NT2/D1 (cell line): ENCODE measurements at regions not wholly inside any gene's neighbourhood (a gene's known extent, or its start where the extent isn't known, plus 50 kb on each side); places are given as distances from the start of the nearest gene placed in this dataset.

Source experiments
- DNase-seq: peaks from one replicate; pipeline ENCODE4 v3.0.0-alpha.2; 2011; ENCODE audit warnings: low read depth, low spot score
- H3K27me3 ChIP-seq: 2 replicates; pipeline ENCODE4 v1.6.0; 2011; ENCODE audit warnings: mild to moderate bottlenecking; ENCODE audit not compliant: insufficient read length, insufficient read depth
- H3K36me3 ChIP-seq: 2 replicates; pipeline ENCODE4 v1.6.1; 2011; ENCODE audit warnings: mild to moderate bottlenecking, low read length, mixed read lengths; ENCODE audit not compliant: insufficient read depth, insufficient read length
- H3K4me1 ChIP-seq: 2 replicates; pipeline ENCODE4 v1.5.1; 2011; ENCODE audit not compliant: insufficient read depth, insufficient read length
- H3K4me3 ChIP-seq: 2 replicates; pipeline ENCODE4 v1.5.1; 2011; ENCODE audit warnings: low read depth; ENCODE audit not compliant: insufficient read length
- H3K9ac ChIP-seq: 2 replicates; pipeline ENCODE4 v1.6.0; 2011; ENCODE audit warnings: low read depth; ENCODE audit not compliant: insufficient read length
- H3K9me3 ChIP-seq: 2 replicates; pipeline ENCODE4 v1.5.1; 2011; ENCODE audit warnings: mild to moderate bottlenecking, low read length; ENCODE audit not compliant: insufficient read depth
- SUZ12 ChIP-seq: IDR thresholded peaks from 2 replicates; pipeline ENCODE4 v1.6.1; 2011; ENCODE audit not compliant: insufficient read length, insufficient read depth; ENCODE audit errors: extremely low read depth
- YY1 ChIP-seq: IDR thresholded peaks from 2 replicates; pipeline ENCODE4 v1.6.1; 2011; ENCODE audit not compliant: insufficient read length, insufficient read depth
- ZNF274 ChIP-seq: IDR thresholded peaks from 2 replicates; pipeline ENCODE4 v1.6.1; 2011; ENCODE audit warnings: mild to moderate bottlenecking, low read depth, low read length

DNA sequence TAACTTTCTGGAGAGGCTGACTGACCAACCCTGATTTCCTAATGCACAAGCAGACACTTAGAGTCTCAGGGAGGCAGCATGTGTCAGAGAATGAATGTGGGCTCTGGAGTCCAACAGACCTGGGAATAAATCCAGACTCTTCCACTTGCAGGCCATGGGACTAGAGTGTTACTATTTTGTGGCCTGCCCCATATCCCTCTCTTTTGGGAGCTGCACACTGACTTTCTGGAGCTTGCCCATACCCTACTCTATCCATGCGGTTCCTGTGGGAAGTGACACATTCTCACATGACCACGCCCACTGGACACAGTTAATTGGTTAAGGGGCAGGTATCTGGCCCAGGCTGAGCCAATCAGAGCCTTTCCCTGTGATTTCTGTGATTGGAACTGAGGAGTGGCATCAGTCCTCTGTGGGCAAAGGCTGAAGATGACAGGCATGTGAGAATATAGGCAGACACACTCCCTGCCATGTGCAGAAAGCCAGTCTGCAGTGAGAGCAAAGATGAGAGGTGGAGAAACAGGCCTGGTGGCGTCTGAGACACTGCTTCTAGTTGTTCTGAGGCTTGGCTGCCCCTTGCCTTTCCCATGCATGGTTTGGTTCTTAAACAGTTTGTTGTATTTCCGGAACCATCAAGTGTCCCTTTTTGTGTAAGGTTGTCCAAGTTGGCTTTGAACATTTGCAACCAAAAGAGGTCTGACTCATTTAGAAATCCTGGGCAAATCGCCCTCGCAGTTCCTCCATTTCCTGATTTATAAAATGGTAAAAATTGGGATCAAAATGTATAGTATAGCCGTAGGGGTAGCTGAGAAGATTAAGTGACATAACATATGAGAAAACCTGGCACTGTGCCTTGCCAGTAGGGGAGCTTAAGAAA lies 125.6 kb downstream of the CDC5L start:
- Histone ChIP-seq H3K4me1 (no peaks in the 10 kb centered on the region), H3K36me3 (no peaks in the 10 kb centered on the region), H3K9ac (no peak overlapping the region), H3K9me3 (no peaks in the 10 kb centered on the region; the same call in 1 of the 2 replicates), H3K4me3 (no peak overlapping the region), H3K27me3 (no peaks in the 10 kb centered on the region)
- TF ChIP-seq ZNF274 = no peak
- TF ChIP-seq YY1 = no peak
- TF ChIP-seq SUZ12 = no peak
- DNase-seq = no peak

DNA sequence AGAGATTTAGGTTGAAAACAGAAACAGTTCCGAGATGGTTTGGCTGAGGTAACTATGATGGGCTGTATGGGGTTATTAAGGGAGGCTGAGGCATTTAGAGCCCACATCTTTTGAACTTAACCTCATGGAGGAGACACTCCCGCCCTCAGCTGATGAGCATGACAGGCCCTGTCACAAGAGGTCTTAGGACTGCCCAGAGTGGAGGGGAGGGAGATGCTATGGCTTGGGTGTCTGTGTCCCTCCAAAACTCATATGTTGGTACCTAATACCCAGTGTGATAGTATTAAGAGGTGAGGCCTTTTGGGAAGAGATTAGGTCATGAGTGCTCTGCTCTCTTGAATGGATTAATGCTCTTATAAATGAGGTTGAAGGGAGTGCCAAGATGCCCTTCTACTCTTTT lies 126.6 kb downstream of the CDC5L start:
- Histone ChIP-seq H3K27me3 (no peaks in the 10 kb centered on the region), H3K36me3 (no peaks in the 10 kb centered on the region), H3K9ac (no peak overlapping the region), H3K4me1 (no peaks in the 10 kb centered on the region), H3K4me3 (no peak overlapping the region), H3K9me3 (no peaks in the 10 kb centered on the region; the same call in 1 of the 2 replicates)
- no peak for DNase-seq
- TF ChIP-seq ZNF274 (no peak), SUZ12 (no peak), YY1 (no peak)

DNA sequence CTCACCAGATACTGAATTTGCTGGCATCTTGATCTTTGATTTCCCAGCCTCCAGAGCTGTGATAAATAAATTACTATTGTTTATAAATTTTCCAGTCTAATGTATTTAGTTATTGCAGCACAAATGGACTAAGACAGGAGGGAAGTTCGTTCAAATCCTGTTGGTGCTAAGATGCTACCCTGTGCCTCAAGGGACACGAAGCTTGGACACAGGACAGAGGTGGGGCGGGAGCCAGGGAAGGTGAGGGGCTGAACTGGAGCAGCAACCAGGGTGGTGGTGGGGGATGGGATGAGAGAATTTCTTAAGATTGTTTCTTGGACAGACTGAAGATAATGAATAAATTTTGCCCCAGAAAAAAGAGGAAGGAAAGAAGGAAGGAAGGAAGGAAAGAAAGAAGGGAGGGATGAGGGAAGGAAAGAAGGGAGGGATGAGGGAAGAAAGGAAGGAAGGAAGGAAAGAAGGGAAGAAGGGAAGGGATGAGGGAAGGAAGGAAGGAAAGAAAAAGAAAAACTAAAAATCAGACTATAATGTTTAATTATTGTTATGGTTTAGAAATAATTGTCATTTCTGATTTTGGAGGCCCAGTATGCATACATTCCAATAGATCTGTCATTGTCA lies 127.2 kb downstream of the CDC5L start:
- no peaks in the 10 kb centered on the region; the same call in 1 of the 2 replicates for H3K9me3 ChIP-seq
- no peaks in the 10 kb centered on the region for H3K4me1 ChIP-seq
- no peak for DNase-seq
- H3K9ac ChIP-seq = no peak overlapping the region
- TF ChIP-seq YY1 (no peak), ZNF274 (no peak), SUZ12 (no peak)
- H3K4me3 ChIP-seq = no peak overlapping the region
- no peaks in the 10 kb centered on the region for H3K27me3 ChIP-seq
- H3K36me3 ChIP-seq = no peaks in the 10 kb centered on the region

DNA sequence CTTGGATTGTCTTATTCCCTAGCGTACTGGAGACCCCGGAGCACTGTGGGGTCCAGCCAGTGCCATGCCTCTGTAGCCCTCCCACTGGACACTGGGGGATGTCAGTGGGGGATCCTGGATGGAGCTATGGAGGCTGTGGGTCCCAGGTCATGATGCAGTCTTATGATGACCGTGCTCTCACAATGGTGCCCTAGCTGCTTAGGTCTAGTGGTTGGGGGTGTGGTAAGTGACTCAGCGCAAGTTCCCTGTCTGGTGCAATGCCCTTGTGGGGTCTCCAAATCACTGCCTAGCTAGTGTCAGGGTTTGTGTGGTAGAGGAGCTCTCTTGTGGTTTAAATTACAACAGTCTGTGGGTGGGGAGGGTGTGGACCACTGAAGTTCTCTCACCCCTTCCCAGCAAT lies 135.4 kb downstream of the CDC5L start:
- no peak overlapping the region for H3K9ac ChIP-seq
- no peak for DNase-seq
- TF ChIP-seq ZNF274 (no peak), SUZ12 (no peak), YY1 (no peak)
- no peaks in the 10 kb centered on the region for H3K4me1 ChIP-seq
- no peak overlapping the region for H3K4me3 ChIP-seq
- no peaks in the 10 kb centered on the region for H3K36me3 ChIP-seq
- no peaks in the 10 kb centered on the region for H3K27me3 ChIP-seq
- no peaks in the 10 kb centered on the region for H3K9me3 ChIP-seq

DNA sequence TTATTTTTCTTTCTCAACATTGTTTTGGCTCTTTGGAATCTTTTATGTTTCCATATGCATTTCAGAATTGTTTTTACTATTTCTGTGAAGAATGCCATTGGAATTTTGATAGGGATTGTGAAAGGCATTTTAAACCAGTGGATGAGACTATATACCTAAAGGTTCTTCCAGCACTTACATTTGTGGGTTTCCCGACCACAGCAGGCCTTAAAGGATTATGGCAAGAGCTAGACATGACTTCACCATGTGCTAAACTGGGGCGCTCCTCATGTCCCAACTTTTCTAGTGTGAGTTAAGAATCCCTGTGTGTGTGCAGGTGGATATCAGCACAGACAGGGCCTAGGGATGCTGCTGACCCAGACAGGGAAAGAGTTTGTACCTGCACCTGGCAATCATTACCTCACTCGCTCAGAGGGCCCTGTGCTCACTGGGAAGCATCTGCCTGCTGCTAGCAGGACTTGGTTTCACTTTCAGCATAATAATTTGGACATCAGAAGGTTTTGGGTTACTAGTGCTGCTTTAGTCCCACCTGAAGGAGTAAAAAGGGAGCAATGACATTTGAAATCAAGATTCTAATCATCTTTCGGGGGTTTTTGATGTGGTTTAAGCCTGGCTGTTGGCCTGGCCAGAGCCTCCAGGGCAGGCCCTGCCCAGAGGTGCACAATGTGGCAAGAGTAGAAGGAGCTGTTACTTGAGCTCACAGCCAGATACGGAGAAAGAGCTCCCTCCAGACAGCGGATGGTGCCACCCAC lies 137.1 kb downstream of the CDC5L start:
- Histone ChIP-seq H3K36me3 (no peaks in the 10 kb centered on the region), H3K4me3 (no peak overlapping the region), H3K4me1 (no peaks in the 10 kb centered on the region), H3K9ac (no peak overlapping the region), H3K27me3 (no peaks in the 10 kb centered on the region), H3K9me3 (no peaks in the 10 kb centered on the region)
- DNase-seq = no peak
- TF ChIP-seq YY1 (no peak), SUZ12 (no peak), ZNF274 (no peak)

DNA sequence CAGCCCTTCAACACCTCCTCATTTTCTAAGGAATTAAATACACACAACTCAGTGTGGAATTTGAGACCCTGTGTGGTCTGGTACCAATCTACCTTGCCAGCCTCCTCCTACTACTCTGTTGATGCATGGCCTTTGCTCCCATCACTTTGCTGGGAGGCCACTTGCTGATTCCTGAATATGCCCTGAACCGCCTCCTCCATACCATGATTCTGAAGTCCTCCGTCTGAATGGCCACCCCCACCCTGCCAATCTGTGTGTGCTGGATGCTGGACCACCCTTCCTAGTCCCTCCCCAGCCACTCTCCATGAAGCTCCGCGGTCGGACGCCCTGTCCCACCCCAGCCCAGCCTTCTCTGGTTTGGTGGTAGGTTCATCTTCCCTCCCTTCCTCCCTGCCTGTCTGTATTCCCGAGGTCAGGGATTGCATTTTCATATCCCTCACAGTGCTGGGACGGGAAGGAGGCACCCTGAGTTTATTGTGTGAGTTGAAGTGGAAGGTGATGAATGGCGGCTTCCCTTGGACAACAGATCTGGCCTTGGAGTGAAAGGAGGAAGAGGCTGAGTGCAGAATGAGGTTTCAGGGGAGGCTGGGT lies 138.3 kb downstream of the CDC5L start:
- TF ChIP-seq YY1 (no peak), ZNF274 (no peak), SUZ12 (no peak)
- Histone ChIP-seq H3K4me1 (peaks cover 3% of the 10 kb centered on the region), H3K9ac (no peak overlapping the region), H3K4me3 (no peak overlapping the region), H3K9me3 (no peaks in the 10 kb centered on the region), H3K27me3 (no peaks in the 10 kb centered on the region), H3K36me3 (no peaks in the 10 kb centered on the region)
- DNase-seq = no peak

DNA sequence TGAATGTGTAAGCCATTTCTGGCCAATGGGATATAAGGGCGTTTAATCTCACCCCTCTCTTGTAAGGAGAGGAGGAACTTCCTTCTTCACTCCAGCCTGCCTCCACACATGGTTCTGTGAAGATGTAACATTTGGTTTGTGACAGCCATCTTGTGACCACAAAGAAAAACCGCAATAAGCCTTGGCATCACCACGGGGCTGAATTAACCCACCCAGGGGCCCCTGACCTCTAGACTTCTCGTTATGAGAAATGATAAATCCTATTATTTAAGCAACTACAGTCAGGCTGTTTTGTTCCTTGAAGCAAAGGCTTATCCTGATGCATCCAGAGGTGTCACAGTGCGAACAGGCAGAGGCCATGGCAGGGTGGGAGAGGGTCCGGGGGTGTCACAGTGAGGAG lies 139.7 kb downstream of the CDC5L start:
- no peaks in the 10 kb centered on the region for H3K36me3 ChIP-seq
- DNase-seq = no peak
- TF ChIP-seq SUZ12 (no peak), YY1 (no peak), ZNF274 (no peak)
- peaks cover 4% of the 10 kb centered on the region for H3K4me1 ChIP-seq
- no peaks in the 10 kb centered on the region for H3K9me3 ChIP-seq
- no peak overlapping the region for H3K4me3 ChIP-seq
- H3K27me3 ChIP-seq = no peaks in the 10 kb centered on the region
- H3K9ac ChIP-seq = no peak overlapping the region
